SH-SY5Y (cell line): ENCODE measurements at regions not wholly inside any gene's neighbourhood (a gene's known extent, or its start where the extent isn't known, plus 50 kb on each side); places are given as distances from the start of the nearest gene placed in this dataset.

ENCODE experiments used
- GATA2 ChIP-seq: IDR thresholded peaks from 2 replicates; pipeline ENCODE4 v1.6.1; 2011; ENCODE audit warnings: mild to moderate bottlenecking, low read depth, low read length
- GATA3 ChIP-seq: IDR thresholded peaks from 2 replicates; pipeline ENCODE4 v1.6.1; 2011; ENCODE audit warnings: low read depth, mild to moderate bottlenecking, low read length, moderate library complexity

DNA sequence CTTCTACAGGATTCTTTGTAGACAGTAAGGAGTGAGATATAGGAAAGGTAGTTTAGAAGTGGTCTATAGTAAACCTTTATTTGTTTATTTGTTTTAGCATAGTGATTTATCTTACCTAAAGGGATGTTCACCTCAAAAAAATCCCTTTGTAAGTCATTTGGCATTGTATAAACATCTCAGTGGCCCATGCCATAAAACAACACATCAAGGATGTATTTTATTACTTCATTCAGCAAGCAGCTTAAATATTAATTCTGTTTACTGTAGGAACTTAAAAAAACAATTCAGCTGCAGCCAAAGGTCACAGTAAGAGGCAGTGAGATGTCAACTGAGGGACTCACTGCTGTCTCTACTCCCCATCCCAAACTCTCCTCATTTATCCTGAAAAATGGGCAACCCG is 452.7 kb downstream of the HINT1 start:
- no peak for TF ChIP-seq GATA2
- TF ChIP-seq GATA3, result no peak
